ENCODE measurements at regions not wholly inside any gene's neighbourhood (a gene's known extent, or its start where the extent isn't known, plus 50 kb on each side); places are given as distances from the start of the nearest gene placed in this dataset.

DNA sequence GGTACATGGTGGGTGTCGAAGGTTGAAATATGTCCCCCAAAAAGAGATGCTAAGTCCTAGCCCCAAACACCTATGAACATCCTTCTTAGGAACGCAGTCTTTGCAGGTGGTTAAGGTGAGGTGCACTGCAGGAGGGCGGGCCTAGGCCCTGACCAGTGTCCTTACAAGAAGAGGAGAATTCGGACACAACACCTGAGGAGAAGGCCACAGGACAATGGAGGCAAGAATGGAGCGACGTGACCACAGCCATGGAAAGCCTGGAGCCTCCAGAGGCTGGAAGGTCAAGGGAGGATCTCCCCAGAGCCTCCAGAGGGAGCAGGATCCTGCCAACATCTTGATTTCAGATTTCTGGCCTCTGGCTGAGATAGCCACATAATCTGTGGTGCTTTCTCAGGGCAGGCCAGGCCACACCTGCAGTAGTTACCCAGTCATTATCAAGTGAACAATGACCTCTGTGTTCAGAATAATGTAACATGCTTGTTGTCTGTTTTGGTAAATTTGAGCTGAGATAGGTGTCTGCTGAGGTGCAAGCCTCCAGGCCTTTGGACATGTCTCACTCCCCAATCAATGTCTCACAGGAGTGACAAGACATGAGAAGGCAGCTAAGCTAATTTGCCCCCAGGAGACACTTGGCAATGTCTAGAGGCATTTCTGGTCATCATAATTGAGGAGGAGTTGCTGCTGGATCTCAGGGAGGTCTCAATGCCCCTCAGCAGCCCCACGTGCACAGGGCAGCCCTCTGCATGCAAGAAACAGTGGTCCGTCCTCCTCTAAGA, 498.9 kb downstream of the BRD1 start:
- TF ChIP-seq, protein P1, sequence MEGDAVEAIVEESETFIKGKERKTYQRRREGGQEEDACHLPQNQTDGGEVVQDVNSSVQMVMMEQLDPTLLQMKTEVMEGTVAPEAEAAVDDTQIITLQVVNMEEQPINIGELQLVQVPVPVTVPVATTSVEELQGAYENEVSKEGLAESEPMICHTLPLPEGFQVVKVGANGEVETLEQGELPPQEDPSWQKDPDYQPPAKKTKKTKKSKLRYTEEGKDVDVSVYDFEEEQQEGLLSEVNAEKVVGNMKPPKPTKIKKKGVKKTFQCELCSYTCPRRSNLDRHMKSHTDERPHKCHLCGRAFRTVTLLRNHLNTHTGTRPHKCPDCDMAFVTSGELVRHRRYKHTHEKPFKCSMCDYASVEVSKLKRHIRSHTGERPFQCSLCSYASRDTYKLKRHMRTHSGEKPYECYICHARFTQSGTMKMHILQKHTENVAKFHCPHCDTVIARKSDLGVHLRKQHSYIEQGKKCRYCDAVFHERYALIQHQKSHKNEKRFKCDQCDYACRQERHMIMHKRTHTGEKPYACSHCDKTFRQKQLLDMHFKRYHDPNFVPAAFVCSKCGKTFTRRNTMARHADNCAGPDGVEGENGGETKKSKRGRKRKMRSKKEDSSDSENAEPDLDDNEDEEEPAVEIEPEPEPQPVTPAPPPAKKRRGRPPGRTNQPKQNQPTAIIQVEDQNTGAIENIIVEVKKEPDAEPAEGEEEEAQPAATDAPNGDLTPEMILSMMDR (tag by site-specific recombination; IDR thresholded peaks at IDR 0.05) = no peak
- TF ChIP-seq, protein P2, sequence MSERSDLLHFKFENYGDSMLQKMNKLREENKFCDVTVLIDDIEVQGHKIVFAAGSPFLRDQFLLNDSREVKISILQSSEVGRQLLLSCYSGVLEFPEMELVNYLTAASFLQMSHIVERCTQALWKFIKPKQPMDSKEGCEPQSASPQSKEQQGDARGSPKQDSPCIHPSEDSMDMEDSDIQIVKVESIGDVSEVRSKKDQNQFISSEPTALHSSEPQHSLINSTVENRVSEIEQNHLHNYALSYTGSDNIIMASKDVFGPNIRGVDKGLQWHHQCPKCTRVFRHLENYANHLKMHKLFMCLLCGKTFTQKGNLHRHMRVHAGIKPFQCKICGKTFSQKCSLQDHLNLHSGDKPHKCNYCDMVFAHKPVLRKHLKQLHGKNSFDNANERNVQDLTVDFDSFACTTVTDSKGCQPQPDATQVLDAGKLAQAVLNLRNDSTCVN (tag by site-specific recombination; optimal IDR thresholded peaks at IDR 0.05) = no peak
- TF ChIP-seq GLI4 (tag by site-specific recombination; IDR thresholded peaks at IDR 0.05) = no peak
- TF ChIP-seq, protein P3, sequence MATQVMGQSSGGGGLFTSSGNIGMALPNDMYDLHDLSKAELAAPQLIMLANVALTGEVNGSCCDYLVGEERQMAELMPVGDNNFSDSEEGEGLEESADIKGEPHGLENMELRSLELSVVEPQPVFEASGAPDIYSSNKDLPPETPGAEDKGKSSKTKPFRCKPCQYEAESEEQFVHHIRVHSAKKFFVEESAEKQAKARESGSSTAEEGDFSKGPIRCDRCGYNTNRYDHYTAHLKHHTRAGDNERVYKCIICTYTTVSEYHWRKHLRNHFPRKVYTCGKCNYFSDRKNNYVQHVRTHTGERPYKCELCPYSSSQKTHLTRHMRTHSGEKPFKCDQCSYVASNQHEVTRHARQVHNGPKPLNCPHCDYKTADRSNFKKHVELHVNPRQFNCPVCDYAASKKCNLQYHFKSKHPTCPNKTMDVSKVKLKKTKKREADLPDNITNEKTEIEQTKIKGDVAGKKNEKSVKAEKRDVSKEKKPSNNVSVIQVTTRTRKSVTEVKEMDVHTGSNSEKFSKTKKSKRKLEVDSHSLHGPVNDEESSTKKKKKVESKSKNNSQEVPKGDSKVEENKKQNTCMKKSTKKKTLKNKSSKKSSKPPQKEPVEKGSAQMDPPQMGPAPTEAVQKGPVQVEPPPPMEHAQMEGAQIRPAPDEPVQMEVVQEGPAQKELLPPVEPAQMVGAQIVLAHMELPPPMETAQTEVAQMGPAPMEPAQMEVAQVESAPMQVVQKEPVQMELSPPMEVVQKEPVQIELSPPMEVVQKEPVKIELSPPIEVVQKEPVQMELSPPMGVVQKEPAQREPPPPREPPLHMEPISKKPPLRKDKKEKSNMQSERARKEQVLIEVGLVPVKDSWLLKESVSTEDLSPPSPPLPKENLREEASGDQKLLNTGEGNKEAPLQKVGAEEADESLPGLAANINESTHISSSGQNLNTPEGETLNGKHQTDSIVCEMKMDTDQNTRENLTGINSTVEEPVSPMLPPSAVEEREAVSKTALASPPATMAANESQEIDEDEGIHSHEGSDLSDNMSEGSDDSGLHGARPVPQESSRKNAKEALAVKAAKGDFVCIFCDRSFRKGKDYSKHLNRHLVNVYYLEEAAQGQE (tag by site-specific recombination; IDR thresholded peaks at IDR 0.05) = no peak
- TF ChIP-seq EGR2 (tag by site-specific recombination; IDR thresholded peaks at IDR 0.05; ENCODE audit: low read depth) = no peak
- TF ChIP-seq ZNF623 (tag by site-specific recombination; IDR thresholded peaks at IDR 0.05) = no peak
- no peak for TF ChIP-seq HOXA7 (CRISPR knock-in tag; IDR thresholded peaks at IDR 0.05; ENCODE audit: borderline replicate concordance)
- TF ChIP-seq ZNF341 (tag by site-specific recombination; IDR thresholded peaks at IDR 0.05; ENCODE audit: low read depth) = no peak
- TF ChIP-seq ZBTB8A (tag by site-specific recombination; IDR thresholded peaks at IDR 0.05) = no peak
- TF ChIP-seq, protein P4, sequence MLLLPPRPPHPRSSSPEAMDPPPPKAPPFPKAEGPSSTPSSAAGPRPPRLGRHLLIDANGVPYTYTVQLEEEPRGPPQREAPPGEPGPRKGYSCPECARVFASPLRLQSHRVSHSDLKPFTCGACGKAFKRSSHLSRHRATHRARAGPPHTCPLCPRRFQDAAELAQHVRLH (tag by site-specific recombination; IDR thresholded peaks at IDR 0.05) = no peak
- TF ChIP-seq ZNF121 (tag by site-specific recombination; IDR thresholded peaks at IDR 0.05) = no peak
